ENCODE measurements at regions not wholly inside any gene's neighbourhood (a gene's known extent, or its start where the extent isn't known, plus 50 kb on each side); places are given as distances from the start of the nearest gene placed in this dataset.

DNA sequence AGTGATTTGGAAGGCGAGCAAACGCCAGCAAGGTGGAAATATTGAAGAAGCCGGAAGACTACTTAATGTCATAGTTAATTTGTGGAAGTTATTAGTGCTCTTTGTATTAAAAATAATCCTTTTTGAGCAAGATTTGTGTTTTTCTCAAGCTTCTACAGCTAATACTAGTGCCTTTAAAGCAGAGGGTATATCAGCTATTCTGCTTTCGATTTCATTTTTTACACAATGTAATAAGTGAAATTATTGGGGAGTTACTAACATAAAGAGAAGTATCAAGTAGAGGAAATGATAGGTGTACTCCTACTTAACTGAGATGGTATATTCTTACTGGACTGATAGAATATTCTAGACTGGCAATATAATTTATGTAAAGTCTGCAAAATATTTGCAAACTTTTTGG lies 392.4 kb upstream of the DCN start:
- DNase-seq (ENCODE audit: low spot score), result no peak
- no peak overlapping the region for H3K27ac ChIP-seq
- TF ChIP-seq, protein P1, sequence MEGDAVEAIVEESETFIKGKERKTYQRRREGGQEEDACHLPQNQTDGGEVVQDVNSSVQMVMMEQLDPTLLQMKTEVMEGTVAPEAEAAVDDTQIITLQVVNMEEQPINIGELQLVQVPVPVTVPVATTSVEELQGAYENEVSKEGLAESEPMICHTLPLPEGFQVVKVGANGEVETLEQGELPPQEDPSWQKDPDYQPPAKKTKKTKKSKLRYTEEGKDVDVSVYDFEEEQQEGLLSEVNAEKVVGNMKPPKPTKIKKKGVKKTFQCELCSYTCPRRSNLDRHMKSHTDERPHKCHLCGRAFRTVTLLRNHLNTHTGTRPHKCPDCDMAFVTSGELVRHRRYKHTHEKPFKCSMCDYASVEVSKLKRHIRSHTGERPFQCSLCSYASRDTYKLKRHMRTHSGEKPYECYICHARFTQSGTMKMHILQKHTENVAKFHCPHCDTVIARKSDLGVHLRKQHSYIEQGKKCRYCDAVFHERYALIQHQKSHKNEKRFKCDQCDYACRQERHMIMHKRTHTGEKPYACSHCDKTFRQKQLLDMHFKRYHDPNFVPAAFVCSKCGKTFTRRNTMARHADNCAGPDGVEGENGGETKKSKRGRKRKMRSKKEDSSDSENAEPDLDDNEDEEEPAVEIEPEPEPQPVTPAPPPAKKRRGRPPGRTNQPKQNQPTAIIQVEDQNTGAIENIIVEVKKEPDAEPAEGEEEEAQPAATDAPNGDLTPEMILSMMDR (conservative IDR thresholded peaks at IDR 0.05; ENCODE audit: low read depth), result no peak
- ChIA-PET CTCF (interaction anchor here (0.7 to 0.9 kb wide), 2 partner anchors 95 to 647 kb away, joined by 3 to 4 read pairs; no protein-coding TSS in a partner anchor), POLR2A (ENCODE audit: low non-redundant PET) (no interaction called here)

DNA sequence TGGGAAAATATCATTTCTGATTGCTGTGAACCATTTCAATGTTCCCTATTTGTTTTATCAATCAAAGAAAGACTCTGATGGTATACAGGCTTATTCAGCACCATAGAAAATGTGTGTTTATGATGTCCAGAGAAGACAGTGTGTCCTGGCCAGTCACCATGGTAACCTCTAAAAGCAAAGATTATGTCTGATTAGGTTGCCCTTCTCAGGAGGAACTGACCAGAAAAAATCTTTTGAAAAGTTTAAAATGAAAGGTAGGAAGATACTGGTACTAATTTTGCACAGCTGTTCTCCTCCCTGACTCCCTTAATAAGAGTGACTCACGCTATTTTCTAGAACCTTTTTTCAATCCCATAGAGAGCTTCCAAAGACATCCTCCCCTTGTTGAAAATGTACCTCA lies 391.8 kb upstream of the DCN start:
- ChIA-PET CTCF (interaction anchor here (0.7 to 0.9 kb wide), 2 partner anchors 96 to 647 kb away, joined by 3 to 4 read pairs; no protein-coding TSS in a partner anchor), POLR2A (ENCODE audit: low non-redundant PET) (no interaction called here)
- TF ChIP-seq, protein P1 (conservative IDR thresholded peaks at IDR 0.05; ENCODE audit: low read depth), result no peak
- H3K27ac ChIP-seq, result no peak overlapping the region
- no peak for DNase-seq (ENCODE audit: low spot score)

DNA sequence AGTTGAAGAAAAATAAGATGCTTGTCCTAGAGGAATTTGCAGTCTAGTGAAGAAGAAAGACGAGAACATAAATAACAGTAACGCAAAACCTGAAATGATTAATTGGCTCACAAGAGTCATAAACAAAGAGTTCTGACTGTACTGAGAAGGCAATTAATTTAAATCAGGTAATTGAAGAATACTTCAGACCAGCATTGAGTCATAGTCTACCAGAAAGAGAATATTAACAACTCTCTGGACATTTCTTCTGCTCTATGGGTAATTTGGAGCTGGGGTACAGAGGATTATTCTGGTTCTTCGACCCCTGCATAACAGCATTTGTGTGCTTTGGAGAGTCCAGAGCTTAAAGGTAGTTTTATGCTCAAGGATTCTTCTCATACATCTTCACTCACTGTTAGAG lies 390.3 kb upstream of the DCN start:
- POLR2A ChIA-PET (ENCODE audit: low non-redundant PET), result no interaction called here
- H3K27ac ChIP-seq, result no peak overlapping the region
- TF ChIP-seq, protein P1 (conservative IDR thresholded peaks at IDR 0.05; ENCODE audit: low read depth), result no peak
- DNase-seq (ENCODE audit: low spot score), result no peak
- CTCF ChIA-PET, result no interaction called here

DNA sequence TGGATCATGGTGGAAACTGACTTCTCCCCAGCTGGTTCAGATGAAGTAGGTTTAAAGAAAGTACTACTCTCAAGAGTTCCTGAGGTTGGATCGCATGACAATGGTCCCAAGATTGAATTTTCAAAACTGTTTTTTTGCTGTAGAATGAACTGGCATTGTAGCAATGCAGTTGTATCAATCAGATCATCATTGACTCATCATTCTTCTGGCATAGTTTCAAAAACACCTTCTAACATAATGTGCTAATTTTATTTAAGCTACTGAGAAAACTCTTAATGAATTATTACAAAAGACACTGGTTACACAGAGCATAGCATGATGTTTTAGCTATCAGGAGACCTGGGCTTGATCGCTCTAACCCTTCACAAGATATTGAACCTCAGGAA lies 384.5 kb upstream of the DCN start:
- peak; percentile 4 for DNase-seq (ENCODE audit: low spot score)
- no peak overlapping the region for H3K27ac ChIP-seq
- TF ChIP-seq, protein P1 (conservative IDR thresholded peaks at IDR 0.05; ENCODE audit: low read depth), result no peak
- ChIA-PET CTCF (interaction anchor here (0.7 kb wide), 2 partner anchors 187 to 1469 kb away, joined by 3 read pairs; no protein-coding TSS in a partner anchor), POLR2A (ENCODE audit: low non-redundant PET) (no interaction called here)

DNA sequence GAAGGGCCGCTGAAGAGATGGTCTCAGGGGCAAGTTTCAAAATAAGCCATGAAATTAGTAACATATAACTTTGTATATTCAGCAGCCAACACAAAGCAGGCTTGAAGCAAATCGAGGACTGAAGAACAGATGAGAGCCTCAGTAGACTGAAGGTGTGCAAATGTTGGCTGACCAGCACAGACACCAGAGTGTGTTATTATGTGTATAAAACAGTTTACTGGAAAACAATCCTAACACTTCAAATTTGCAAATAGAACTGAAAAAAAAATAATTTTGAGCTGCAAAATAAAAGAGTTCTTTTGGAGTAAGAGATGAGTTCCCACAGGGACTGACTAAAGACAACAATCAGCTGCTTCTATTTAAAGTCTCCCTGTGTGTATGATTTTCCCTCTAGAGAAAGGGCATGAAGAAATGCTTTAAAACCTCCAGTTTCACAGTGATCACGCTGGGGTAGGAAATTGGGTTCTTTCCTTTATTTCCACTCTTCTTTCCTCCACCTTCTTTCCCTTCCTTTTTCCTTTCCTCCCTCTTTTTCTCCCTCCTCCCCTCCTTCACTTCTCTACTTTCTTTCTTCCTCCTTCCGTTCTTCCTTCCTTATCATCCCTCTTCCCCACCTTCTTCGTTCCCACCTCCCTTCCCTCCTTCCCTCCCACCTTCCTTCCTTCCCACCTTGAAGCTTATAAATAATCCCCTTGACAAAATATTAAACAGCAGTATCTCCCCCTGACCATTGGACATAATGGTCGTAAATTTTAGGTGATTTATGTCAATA lies 383.9 kb upstream of the DCN start:
- ChIA-PET CTCF (interaction anchor here (0.7 kb wide), 2 partner anchors 187 to 1469 kb away, joined by 3 read pairs; no protein-coding TSS in a partner anchor), POLR2A (ENCODE audit: low non-redundant PET) (no interaction called here)
- no peak overlapping the region for H3K27ac ChIP-seq
- DNase-seq (ENCODE audit: low spot score), result no peak
- TF ChIP-seq, protein P1 (conservative IDR thresholded peaks at IDR 0.05; ENCODE audit: low read depth), result no peak

DNA sequence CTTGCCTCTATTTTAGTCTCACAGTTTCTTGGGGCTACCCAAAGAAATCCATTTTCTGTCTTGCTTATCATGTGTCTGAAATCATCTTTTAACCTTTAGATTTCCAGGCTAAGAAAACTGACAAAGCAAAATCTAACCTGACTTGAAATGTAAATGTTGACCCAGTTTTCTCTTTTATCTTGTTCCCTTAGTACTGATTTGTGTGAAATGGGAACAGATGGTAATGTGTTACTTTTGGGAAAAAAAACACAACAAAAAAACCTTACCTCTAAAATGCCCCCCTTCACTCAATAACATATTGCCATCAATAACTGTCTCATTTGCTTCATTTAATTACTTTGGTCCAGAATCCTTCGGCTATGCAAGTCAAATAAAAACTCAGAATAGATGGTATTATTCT lies 383.2 kb upstream of the DCN start:
- ChIA-PET CTCF (no interaction called here), POLR2A (ENCODE audit: low non-redundant PET) (no interaction called here)
- TF ChIP-seq, protein P1 (conservative IDR thresholded peaks at IDR 0.05; ENCODE audit: low read depth), result no peak
- H3K27ac ChIP-seq, result no peak overlapping the region
- no peak for DNase-seq (ENCODE audit: low spot score)

Data from RWPE1 (cell line).